ENCODE measurements at regions not wholly inside any gene's neighbourhood (a gene's known extent, or its start where the extent isn't known, plus 50 kb on each side); places are given as distances from the start of the nearest gene placed in this dataset.

DNA sequence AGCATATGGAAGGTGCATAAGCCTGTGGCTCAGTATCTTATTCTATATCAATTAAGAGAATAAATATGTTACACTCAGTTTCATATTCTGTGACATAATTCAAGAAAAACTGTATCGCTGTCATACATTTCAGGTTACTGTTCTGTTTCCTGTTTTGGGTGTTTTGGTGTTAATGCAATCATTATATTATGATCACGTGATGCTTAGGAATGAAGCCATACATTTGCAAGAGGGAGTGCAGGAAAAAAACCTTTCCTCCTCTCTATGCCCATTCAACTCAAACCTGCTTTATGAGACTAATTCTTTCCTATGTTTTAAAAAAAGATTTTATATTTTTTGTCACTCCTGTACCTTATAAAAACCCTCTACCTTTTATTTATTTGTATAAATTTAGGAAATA is 120.8 kb upstream of the DDX18 start:
- TF ChIP-seq, protein P1, sequence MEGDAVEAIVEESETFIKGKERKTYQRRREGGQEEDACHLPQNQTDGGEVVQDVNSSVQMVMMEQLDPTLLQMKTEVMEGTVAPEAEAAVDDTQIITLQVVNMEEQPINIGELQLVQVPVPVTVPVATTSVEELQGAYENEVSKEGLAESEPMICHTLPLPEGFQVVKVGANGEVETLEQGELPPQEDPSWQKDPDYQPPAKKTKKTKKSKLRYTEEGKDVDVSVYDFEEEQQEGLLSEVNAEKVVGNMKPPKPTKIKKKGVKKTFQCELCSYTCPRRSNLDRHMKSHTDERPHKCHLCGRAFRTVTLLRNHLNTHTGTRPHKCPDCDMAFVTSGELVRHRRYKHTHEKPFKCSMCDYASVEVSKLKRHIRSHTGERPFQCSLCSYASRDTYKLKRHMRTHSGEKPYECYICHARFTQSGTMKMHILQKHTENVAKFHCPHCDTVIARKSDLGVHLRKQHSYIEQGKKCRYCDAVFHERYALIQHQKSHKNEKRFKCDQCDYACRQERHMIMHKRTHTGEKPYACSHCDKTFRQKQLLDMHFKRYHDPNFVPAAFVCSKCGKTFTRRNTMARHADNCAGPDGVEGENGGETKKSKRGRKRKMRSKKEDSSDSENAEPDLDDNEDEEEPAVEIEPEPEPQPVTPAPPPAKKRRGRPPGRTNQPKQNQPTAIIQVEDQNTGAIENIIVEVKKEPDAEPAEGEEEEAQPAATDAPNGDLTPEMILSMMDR (conservative IDR thresholded peaks at IDR 0.05; ENCODE audit: low read depth, low read length) = no peak
- no peak for TF ChIP-seq EZH2 (IDR thresholded peaks at IDR 0.05; ENCODE audit: low read length, unreplicated experiment)

Measured in PC-3 (cell line).